ENCODE measurements at regions not wholly inside any gene's neighbourhood (a gene's known extent, or its start where the extent isn't known, plus 50 kb on each side); places are given as distances from the start of the nearest gene placed in this dataset.

DNA sequence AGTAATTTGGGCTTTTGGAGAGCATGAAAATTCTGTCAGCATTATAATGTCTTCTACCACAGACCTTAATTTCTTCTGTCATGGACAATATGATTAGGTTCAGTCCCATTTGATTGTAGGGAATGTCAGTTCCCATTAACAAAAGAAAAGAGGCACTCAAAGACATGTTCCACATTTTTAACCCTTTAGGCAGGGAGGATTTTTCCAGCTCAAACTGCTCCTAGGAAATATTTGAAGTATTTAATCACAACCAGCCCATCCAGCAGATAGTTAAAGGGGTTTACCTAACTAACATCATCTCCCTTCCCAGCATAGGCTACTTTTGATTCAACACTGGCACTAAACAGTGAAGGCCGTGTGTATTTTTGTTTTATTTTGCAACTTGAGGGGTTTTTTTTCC is 256.0 kb downstream of the DHX15 start:
- TF ChIP-seq, protein P1, sequence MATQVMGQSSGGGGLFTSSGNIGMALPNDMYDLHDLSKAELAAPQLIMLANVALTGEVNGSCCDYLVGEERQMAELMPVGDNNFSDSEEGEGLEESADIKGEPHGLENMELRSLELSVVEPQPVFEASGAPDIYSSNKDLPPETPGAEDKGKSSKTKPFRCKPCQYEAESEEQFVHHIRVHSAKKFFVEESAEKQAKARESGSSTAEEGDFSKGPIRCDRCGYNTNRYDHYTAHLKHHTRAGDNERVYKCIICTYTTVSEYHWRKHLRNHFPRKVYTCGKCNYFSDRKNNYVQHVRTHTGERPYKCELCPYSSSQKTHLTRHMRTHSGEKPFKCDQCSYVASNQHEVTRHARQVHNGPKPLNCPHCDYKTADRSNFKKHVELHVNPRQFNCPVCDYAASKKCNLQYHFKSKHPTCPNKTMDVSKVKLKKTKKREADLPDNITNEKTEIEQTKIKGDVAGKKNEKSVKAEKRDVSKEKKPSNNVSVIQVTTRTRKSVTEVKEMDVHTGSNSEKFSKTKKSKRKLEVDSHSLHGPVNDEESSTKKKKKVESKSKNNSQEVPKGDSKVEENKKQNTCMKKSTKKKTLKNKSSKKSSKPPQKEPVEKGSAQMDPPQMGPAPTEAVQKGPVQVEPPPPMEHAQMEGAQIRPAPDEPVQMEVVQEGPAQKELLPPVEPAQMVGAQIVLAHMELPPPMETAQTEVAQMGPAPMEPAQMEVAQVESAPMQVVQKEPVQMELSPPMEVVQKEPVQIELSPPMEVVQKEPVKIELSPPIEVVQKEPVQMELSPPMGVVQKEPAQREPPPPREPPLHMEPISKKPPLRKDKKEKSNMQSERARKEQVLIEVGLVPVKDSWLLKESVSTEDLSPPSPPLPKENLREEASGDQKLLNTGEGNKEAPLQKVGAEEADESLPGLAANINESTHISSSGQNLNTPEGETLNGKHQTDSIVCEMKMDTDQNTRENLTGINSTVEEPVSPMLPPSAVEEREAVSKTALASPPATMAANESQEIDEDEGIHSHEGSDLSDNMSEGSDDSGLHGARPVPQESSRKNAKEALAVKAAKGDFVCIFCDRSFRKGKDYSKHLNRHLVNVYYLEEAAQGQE (IDR thresholded peaks at IDR 0.05; ENCODE audit: insufficient replicate concordance, low read depth) = no peak
- TF ChIP-seq, protein P2, sequence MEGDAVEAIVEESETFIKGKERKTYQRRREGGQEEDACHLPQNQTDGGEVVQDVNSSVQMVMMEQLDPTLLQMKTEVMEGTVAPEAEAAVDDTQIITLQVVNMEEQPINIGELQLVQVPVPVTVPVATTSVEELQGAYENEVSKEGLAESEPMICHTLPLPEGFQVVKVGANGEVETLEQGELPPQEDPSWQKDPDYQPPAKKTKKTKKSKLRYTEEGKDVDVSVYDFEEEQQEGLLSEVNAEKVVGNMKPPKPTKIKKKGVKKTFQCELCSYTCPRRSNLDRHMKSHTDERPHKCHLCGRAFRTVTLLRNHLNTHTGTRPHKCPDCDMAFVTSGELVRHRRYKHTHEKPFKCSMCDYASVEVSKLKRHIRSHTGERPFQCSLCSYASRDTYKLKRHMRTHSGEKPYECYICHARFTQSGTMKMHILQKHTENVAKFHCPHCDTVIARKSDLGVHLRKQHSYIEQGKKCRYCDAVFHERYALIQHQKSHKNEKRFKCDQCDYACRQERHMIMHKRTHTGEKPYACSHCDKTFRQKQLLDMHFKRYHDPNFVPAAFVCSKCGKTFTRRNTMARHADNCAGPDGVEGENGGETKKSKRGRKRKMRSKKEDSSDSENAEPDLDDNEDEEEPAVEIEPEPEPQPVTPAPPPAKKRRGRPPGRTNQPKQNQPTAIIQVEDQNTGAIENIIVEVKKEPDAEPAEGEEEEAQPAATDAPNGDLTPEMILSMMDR (IDR thresholded peaks at IDR 0.05; ENCODE audit: insufficient read depth, low read length) = no peak
- TF ChIP-seq GABPA (IDR thresholded peaks at IDR 0.05; ENCODE audit: low read depth) (no peak), POLR2AphosphoS5 (IDR thresholded peaks at IDR 0.05; ENCODE audit: low read depth) (no peak)

All from HL-60 (cell line).